ENCODE measurements at regions not wholly inside any gene's neighbourhood (a gene's known extent, or its start where the extent isn't known, plus 50 kb on each side); places are given as distances from the start of the nearest gene placed in this dataset.

DNA sequence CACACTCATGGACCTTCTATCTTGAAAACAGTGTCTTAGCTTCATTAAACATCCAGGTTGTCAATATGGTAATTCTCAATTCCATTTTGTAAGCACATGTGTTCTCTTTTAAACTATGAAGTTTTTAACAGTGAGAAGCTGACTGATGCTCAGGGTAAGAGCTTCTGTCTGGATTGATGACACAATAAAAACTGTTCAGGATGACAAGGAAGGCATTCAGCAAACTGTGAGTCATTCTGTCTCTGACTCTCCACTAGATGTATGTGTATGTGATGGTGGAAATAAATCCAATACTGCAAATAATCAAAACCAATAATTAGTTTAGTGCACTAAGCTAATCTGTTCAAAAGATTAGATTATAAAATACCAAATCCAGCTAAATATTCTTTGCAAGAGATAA, 115.3 kb upstream of the ARX start:
- no peak for DNase-seq (ENCODE audit: low read depth)
- H3K4me3 ChIP-seq (ENCODE audit: low read depth, low read length) = no peak overlapping the region
- TF ChIP-seq CTCF (IDR thresholded peaks at IDR 0.05; ENCODE audit: low read depth, low read length, missing control alignments) = no peak

DNA sequence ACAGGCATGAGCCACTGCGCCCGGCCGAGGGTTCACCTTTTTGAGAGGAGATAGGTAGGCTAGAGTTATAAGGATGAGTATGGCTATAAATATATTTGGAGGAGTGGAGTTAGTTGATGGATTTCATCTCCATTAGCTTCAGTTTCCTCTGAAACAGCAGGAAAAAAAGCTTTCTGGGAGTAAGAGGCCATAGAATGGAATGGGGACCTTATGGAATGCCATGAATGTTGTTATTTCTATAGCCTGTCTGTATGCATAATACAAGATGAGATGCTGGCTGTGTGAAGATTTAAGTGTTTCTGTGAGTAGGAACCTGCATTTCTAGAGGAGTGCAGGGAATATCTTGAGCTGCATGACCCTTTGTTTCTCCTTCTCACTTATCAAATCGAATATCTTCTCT, 114.9 kb upstream of the ARX start:
- no peak for DNase-seq (ENCODE audit: low read depth)

DNA sequence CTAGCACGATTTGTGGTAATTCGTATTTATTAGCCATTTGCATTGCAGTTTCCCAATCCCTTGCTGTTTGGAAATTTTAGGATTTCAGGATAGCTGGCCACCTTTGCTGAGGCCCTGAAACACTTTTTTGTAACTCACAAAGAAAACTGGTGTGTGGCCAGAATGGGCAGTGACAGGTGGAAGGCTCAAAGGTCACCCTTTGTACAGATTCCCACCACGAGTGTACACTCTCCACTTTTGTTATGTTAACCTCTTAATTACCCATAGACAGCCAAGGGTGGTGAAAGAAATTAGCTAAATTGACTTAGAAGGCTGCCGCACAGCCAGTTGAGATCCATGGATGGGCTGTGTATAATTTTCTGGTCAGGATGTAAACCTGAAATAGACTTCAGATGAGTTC, 109.7 kb upstream of the ARX start:
- DNase-seq (ENCODE audit: low read depth) = no peak
- H3K4me3 ChIP-seq (ENCODE audit: low read depth, low read length) = no peak overlapping the region
- TF ChIP-seq CTCF (IDR thresholded peaks at IDR 0.05; ENCODE audit: low read depth, low read length, missing control alignments) = no peak

More for the DNA sequence above, 114.9 kb upstream of the ARX start:
- H3K4me3 ChIP-seq (ENCODE audit: low read depth, low read length) = no peak overlapping the region
- TF ChIP-seq CTCF (IDR thresholded peaks at IDR 0.05; ENCODE audit: low read depth, low read length, missing control alignments) = no peak

DNA sequence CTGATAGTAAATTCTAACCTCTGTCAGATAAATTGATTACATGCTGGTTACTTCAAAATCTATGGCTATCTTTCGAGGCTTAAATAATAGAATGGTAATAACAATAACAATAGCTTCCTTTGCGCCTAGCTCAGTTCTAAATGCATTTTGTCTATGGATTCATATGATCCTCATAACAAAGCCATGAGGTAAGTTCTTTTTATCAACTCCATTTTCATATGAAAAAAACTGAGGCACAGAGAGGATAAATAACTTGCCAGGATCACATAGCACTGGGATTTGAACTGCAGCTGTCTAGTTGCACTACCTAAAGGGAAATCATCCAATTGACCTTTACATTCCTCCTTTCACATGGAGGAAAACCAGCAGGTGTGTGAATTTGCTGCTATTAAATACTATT, 108.6 kb upstream of the ARX start:
- no peak for TF ChIP-seq CTCF (IDR thresholded peaks at IDR 0.05; ENCODE audit: low read depth, low read length, missing control alignments)
- DNase-seq (ENCODE audit: low read depth) = no peak
- no peak overlapping the region for H3K4me3 ChIP-seq (ENCODE audit: low read depth, low read length)

DNA sequence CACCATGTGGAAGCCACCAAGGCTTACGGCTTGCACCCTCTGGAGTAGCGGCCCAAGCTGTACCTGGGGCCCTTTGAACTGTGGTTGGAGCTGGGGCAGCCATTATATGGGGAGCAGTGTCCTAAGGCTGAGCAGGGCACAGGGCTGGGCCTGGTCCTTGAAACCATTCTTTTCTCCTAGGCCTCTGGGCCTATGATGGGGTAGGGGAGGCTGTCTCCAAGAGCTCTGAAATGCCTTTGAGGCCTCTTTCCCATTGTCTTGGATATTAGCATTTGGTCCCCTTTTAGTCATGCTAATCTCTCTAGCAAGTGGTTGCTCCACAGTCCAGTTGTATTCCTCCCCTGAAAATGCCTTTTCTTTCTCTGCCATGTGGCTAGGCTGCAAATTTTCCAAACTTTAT, 96.4 kb upstream of the ARX start:
- TF ChIP-seq CTCF (IDR thresholded peaks at IDR 0.05; ENCODE audit: low read depth, low read length, missing control alignments) = no peak
- DNase-seq (ENCODE audit: low read depth) = no peak
- no peak overlapping the region for H3K4me3 ChIP-seq (ENCODE audit: low read depth, low read length)

GRCh38 chrX:25108481-25108880, 92.7 kb upstream of the ARX start:
- TF ChIP-seq CTCF (IDR thresholded peaks at IDR 0.05; ENCODE audit: low read depth, low read length, missing control alignments) = no peak
- H3K4me3 ChIP-seq (ENCODE audit: low read depth, low read length) = no peak overlapping the region
- no peak for DNase-seq (ENCODE audit: low read depth)

DNA sequence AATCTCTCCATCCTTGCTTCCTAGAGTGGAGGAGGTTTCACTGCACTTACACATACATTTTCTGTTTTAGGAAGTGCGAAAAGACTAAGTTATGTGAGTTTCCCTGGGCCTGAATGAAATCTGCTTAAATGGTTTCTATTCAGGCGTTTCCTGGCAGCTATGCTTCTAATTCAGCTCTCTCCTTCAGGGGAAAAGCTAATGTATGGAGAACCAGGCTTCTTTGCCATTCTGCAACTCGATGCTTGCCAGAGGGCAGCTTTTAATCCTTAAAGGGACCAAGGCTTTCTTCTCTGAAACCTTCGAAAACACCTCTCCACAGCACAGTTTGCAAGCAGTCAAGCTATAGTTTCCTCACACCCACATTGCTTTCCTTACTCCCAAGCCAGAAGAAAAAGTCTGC, 89.5 kb upstream of the ARX start:
- no peak overlapping the region for H3K4me3 ChIP-seq (ENCODE audit: low read depth, low read length)
- no peak for DNase-seq (ENCODE audit: low read depth)
- no peak for TF ChIP-seq CTCF (IDR thresholded peaks at IDR 0.05; ENCODE audit: low read depth, low read length, missing control alignments)

Measured in GM12864 (cell line).